SH-SY5Y (cell line): ENCODE measurements at regions not wholly inside any gene's neighbourhood (a gene's known extent, or its start where the extent isn't known, plus 50 kb on each side); places are given as distances from the start of the nearest gene placed in this dataset.

ENCODE experiments used
- GATA2 ChIP-seq: IDR thresholded peaks from 2 replicates; pipeline ENCODE4 v1.6.1; 2011; ENCODE audit warnings: mild to moderate bottlenecking, low read depth, low read length
- GATA3 ChIP-seq: IDR thresholded peaks from 2 replicates; pipeline ENCODE4 v1.6.1; 2011; ENCODE audit warnings: low read depth, mild to moderate bottlenecking, low read length, moderate library complexity

GRCh38 chr10:56470701-56471100, 109.6 kb upstream of the ZWINT start:
- no peak for TF ChIP-seq GATA2
- TF ChIP-seq GATA3, result no peak
